HepG2 (cell line): ENCODE measurements at regions not wholly inside any gene's neighbourhood (a gene's known extent, or its start where the extent isn't known, plus 50 kb on each side); places are given as distances from the start of the nearest gene placed in this dataset.

ENCODE experiments used
- CBFB ChIP-seq: sonication (generic); formaldehyde crosslinking; IDR thresholded peaks from 2 replicates; pipeline ENCODE4 v1.4.0; 2020; ENCODE audit warnings: missing genetic modification reagents
- JUND ChIP-seq: sonication (generic); formaldehyde crosslinking; IDR thresholded peaks from 2 replicates; pipeline ENCODE4 v1.8.0; 2022; ENCODE audit warnings: mild to moderate bottlenecking, missing genetic modification reagents
- ZNF232 ChIP-seq: sonication (generic); formaldehyde crosslinking; IDR thresholded peaks from 2 replicates; pipeline ENCODE4 v1.4.0; 2020; ENCODE audit warnings: missing genetic modification reagents, borderline replicate concordance
- TF ChIP-seq, protein P1 (sequence below): sonication (generic); formaldehyde crosslinking; IDR thresholded peaks from 2 replicates; pipeline ENCODE4 v1.5.1; 2020; ENCODE audit warnings: missing genetic modification reagents, mild to moderate bottlenecking, borderline replicate concordance
- TF ChIP-seq, protein P2 (sequence below): sonication (generic); formaldehyde crosslinking; conservative IDR thresholded peaks from 2 replicates; pipeline ENCODE4 v1.8.0; 2022; ENCODE audit warnings: low read depth, missing genetic modification reagents

DNA sequence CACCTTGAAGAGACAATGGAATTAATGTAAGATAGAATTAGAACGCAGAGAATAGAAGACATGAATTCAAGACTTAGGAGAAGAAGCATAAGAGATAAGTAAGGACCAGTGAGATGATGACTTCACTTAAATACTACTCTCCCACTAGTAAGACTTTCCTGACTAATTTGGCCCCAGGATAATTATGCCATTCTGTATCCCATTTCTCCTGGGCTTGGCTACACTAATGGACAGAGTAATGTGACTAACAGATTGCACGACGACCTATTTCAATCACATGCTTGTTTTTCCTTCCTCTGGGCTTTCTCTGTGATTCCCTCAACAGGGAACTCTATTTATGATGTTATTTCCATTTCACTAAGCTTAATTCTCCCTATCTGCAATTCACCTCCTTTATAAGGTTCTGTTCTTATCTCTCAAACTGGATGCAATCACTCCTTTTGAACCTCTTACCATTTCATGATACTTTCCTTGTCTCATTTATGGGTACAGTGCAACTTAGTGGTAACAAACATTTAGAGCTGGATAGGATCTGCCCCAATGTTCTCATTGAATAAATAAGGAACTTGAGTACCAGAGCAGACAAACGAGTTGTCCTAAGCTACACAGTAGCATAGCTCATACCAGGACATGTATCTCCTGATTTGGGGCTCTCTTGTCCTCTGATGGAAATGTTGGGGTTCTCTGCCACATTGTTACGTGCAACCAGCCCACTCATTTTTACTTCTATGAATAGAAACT, 102.7 kb downstream of the BTG1 start:
- TF ChIP-seq CBFB (CRISPR knock-in tag) (no peak), JUND (CRISPR knock-in tag) (no peak), ZNF232 (CRISPR knock-in tag) (no peak)
- TF ChIP-seq, protein P1, sequence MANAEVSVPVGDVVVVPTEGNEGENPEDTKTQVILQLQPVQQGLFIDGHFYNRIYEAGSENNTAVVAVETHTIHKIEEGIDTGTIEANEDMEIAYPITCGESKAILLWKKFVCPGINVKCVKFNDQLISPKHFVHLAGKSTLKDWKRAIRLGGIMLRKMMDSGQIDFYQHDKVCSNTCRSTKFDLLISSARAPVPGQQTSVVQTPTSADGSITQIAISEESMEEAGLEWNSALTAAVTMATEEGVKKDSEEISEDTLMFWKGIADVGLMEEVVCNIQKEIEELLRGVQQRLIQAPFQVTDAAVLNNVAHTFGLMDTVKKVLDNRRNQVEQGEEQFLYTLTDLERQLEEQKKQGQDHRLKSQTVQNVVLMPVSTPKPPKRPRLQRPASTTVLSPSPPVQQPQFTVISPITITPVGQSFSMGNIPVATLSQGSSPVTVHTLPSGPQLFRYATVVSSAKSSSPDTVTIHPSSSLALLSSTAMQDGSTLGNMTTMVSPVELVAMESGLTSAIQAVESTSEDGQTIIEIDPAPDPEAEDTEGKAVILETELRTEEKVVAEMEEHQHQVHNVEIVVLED (CRISPR knock-in tag), result no peak
- TF ChIP-seq, protein P2, sequence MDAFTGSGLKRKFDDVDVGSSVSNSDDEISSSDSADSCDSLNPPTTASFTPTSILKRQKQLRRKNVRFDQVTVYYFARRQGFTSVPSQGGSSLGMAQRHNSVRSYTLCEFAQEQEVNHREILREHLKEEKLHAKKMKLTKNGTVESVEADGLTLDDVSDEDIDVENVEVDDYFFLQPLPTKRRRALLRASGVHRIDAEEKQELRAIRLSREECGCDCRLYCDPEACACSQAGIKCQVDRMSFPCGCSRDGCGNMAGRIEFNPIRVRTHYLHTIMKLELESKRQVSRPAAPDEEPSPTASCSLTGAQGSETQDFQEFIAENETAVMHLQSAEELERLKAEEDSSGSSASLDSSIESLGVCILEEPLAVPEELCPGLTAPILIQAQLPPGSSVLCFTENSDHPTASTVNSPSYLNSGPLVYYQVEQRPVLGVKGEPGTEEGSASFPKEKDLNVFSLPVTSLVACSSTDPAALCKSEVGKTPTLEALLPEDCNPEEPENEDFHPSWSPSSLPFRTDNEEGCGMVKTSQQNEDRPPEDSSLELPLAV, result no peak
